Neural crest cell (in vitro differentiated cells): ENCODE measurements at regions not wholly inside any gene's neighbourhood (a gene's known extent, or its start where the extent isn't known, plus 50 kb on each side); places are given as distances from the start of the nearest gene placed in this dataset.

Experiments used
- DNase-seq: peaks from one replicate; pipeline ENCODE4 v3.0.0; 2021; ENCODE audit warnings: low read depth, mixed read lengths, low spot score
- H3K27ac Mint-ChIP-seq: one replicate; pipeline ENCODE4 v1.8.0; 2021; ENCODE audit warnings: mild to moderate bottlenecking, mixed read lengths; ENCODE audit not compliant: unreplicated experiment
- H3K27me3 Mint-ChIP-seq: 2 replicates; pipeline ENCODE4 v1.8.0; 2021; ENCODE audit warnings: low read depth, mild to moderate bottlenecking, mixed read lengths
- H3K36me3 Mint-ChIP-seq: 2 replicates; pipeline ENCODE4 v1.8.0; 2021; ENCODE audit warnings: low read depth, mild to moderate bottlenecking, mixed read lengths
- H3K4me1 Mint-ChIP-seq: 2 replicates; pipeline ENCODE4 v1.8.0; 2021; ENCODE audit warnings: mixed read lengths
- H3K4me3 Mint-ChIP-seq: one replicate; pipeline ENCODE4 v1.8.0; 2021; ENCODE audit warnings: mild to moderate bottlenecking, mixed read lengths
- H3K9me3 Mint-ChIP-seq: 2 replicates; pipeline ENCODE4 v1.8.0; 2021; ENCODE audit warnings: mixed read lengths
- TF ChIP-seq, protein P1 (sequence below): fragments of 200-600 bp; sonication (generic); conservative IDR thresholded peaks from 2 replicates; pipeline ENCODE4 v1.5.0; 2021; ENCODE audit warnings: antibody characterized with exemption, mild to moderate bottlenecking

DNA sequence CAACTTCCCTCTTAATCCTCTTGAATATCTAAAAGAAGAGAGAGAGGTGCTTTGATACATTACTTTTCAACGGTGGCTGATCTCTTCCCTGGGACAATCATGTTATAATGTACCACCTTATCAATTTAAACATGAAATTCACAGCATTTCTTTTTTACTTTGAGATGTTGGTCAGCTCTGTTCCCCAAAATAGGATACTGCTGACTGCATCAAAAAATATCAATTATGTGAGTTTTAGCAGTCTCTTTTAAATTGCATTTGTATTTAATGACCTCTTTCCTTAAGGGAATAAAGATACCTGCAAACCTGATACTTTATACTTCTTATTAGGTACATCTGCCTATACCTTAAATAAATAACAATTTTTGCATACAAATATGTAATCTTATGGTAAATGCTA is 58.4 kb upstream of the MARCHF11 start:
- Mint-ChIP-seq H3K9me3 (peaks cover 2% of the 10 kb centered on the region), H3K4me3 (no peak overlapping the region), H3K36me3 (no peaks in the 10 kb centered on the region), H3K27me3 (peaks cover 24% of the 10 kb centered on the region), H3K4me1 (no peaks in the 10 kb centered on the region), H3K27ac (no peak overlapping the region)
- no peak for DNase-seq
- TF ChIP-seq, protein P1, sequence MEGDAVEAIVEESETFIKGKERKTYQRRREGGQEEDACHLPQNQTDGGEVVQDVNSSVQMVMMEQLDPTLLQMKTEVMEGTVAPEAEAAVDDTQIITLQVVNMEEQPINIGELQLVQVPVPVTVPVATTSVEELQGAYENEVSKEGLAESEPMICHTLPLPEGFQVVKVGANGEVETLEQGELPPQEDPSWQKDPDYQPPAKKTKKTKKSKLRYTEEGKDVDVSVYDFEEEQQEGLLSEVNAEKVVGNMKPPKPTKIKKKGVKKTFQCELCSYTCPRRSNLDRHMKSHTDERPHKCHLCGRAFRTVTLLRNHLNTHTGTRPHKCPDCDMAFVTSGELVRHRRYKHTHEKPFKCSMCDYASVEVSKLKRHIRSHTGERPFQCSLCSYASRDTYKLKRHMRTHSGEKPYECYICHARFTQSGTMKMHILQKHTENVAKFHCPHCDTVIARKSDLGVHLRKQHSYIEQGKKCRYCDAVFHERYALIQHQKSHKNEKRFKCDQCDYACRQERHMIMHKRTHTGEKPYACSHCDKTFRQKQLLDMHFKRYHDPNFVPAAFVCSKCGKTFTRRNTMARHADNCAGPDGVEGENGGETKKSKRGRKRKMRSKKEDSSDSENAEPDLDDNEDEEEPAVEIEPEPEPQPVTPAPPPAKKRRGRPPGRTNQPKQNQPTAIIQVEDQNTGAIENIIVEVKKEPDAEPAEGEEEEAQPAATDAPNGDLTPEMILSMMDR, result no peak

DNA sequence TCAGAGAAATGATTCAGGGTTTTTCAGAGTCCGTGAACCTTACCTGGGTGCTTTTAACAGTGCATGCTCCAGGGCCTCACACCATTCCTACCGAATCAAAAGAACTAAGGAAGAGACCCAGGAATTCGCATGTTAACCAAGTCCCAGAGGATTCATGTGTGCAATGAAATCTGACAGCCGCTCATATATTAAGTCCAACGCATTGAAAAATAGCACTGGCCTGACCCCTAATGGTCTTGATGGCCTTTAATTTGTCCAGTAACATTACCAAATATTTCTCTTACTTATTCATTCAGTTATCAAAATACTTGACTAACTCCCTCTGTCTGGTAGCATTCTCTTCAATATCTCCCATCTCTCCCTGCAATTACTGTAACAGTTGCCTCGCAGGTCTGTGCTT is 55.0 kb upstream of the MARCHF11 start:
- H3K36me3 Mint-ChIP-seq, result no peaks in the 10 kb centered on the region
- DNase-seq, result no peak
- H3K4me1 Mint-ChIP-seq, result no peaks in the 10 kb centered on the region
- TF ChIP-seq, protein P1, result no peak
- no peak overlapping the region for H3K27ac Mint-ChIP-seq
- no peaks in the 10 kb centered on the region for H3K9me3 Mint-ChIP-seq
- no peak overlapping the region for H3K4me3 Mint-ChIP-seq
- H3K27me3 Mint-ChIP-seq, result peaks cover 23% of the 10 kb centered on the region

GRCh38 chr5:16233730-16234129 is 54.1 kb upstream of the MARCHF11 start:
- Mint-ChIP-seq H3K4me3 (no peak overlapping the region), H3K27me3 (peaks cover 23% of the 10 kb centered on the region), H3K4me1 (no peaks in the 10 kb centered on the region), H3K9me3 (no peaks in the 10 kb centered on the region), H3K36me3 (no peaks in the 10 kb centered on the region), H3K27ac (no peak overlapping the region)
- TF ChIP-seq, protein P1, result no peak
- no peak for DNase-seq

- no peak for DNase-seq
- TF ChIP-seq, protein P1, result no peak
- Mint-ChIP-seq H3K27ac (no peak overlapping the region), H3K4me1 (no peaks in the 10 kb centered on the region), H3K27me3 (peaks cover 10% of the 10 kb centered on the region), H3K9me3 (no peaks in the 10 kb centered on the region), H3K4me3 (no peak overlapping the region), H3K36me3 (no peaks in the 10 kb centered on the region)
Observed at GRCh38 chr5:16229357-16229940, 49.9 kb upstream of the MARCHF11 start.
